GM12891 (cell line): ENCODE measurements at regions not wholly inside any gene's neighbourhood (a gene's known extent, or its start where the extent isn't known, plus 50 kb on each side); places are given as distances from the start of the nearest gene placed in this dataset.

Source experiments
- PAX5 ChIP-seq: IDR thresholded peaks from 2 replicates; pipeline ENCODE4 v1.6.1; 2011; ENCODE audit warnings: low read length, moderate library complexity, mild to moderate bottlenecking; ENCODE audit not compliant: insufficient read depth, severe bottlenecking
- POLR2A ChIP-seq: IDR thresholded peaks from 2 replicates; pipeline ENCODE4 v1.6.1; 2011; ENCODE audit warnings: low read depth, low read length, control low read depth
- POLR2AphosphoS5 ChIP-seq: IDR thresholded peaks from 2 replicates; pipeline ENCODE4 v1.6.1; 2011; ENCODE audit warnings: low read depth, low read length, control low read depth
- SPI1 ChIP-seq: IDR thresholded peaks from 2 replicates; pipeline ENCODE4 v1.6.1; 2011; ENCODE audit warnings: low read depth, low read length, control low read depth
- TAF1 ChIP-seq: IDR thresholded peaks from 2 replicates; pipeline ENCODE4 v1.6.1; 2011; ENCODE audit warnings: low read depth, low read length, control low read depth

DNA sequence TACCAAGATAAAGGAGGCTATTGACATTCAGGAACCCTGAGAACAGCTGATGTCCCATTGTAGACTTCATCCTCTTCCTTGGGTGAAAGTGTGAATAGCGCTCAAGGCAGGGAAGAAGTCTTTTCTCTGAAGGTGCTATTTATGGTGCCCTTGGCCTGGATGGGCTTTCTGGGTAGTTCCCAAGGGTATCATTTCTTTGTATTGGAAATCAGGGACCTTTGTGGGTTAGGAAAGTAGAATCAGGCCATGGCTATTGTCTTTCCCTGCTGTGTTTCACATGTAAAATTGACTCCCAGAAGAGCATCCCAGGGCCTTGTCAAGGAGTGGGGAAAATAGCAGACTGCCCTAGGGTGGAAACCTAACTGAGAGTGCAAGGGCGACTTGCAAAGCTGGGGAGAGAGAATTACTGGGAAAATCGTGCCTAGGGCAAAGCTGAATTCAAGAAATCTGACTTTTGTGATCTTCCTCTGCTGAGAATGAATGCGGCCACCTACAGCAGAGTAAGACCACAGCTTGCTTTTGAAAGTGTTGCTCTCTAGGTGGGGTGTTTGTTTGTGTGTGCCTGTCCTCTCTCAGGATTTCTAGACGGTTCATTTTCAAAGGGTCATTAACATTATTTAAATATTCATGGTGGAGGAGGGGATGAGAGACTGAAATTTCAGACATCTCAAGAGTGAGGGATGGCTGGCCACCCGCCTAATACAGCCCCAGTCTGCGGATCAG lies 160.6 kb downstream of the C9orf152 start:
- TF ChIP-seq POLR2AphosphoS5, result no peak
- no peak for TF ChIP-seq TAF1
- no peak for TF ChIP-seq POLR2A
- no peak for TF ChIP-seq SPI1
- TF ChIP-seq PAX5, result no peak
